ENCODE measurements at regions not wholly inside any gene's neighbourhood (a gene's known extent, or its start where the extent isn't known, plus 50 kb on each side); places are given as distances from the start of the nearest gene placed in this dataset.

- no peak overlapping the region for H3K4me3 ChIP-seq
- H3K9me3 ChIP-seq: no peaks in the 10 kb centered on the region
- H3K27ac ChIP-seq: no peak overlapping the region
- DNase-seq: no peak
- no peaks in the 10 kb centered on the region for H3K36me3 ChIP-seq
- H3K27me3 ChIP-seq (replicated peaks in 1 of 7): no peaks in the 10 kb centered on the region
- H3K4me1 ChIP-seq: no peaks in the 10 kb centered on the region
- no peak for TF ChIP-seq POLR2A (IDR thresholded peaks at IDR 0.05)
- no peak for TF ChIP-seq POLR2AphosphoS5 (IDR thresholded peaks at IDR 0.05)
- no peak for TF ChIP-seq CTCF (IDR thresholded peaks at IDR 0.05 in 8 of 11, conservative IDR thresholded peaks at IDR 0.05 in 3 of 11)
- intact Hi-C loops (cut with DNase I; ENCODE audit: low total_unique reads): no loop called here
- 83 to 95% (median 91%) methylated on average over 5 of the region's 5 CpGs for WGBS, 5 donors
Measured at GRCh38 chr4:138299881-138300280, 57.7 kb upstream of the SLC7A11 start.

DNA sequence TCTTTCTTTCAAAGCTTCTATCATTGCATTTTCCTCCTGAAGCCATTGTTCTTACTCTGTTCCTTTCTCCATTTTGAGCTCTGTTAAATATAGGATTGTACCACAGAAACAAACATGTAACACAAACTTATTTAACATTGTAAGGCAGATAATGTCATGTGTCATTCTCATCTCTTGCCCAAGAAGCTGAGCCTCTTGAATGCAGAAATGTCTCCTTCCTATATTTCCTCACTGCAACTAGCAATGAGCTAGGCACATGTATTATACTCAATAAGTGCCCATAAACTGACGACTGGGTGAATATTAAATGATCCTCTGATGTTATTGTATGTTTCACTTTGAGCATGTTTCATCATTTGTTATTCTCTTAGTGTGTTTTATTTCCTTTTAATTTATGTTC, 56.7 kb upstream of the SLC7A11 start:
- Histone ChIP-seq H3K27ac (peak overlapping the region in 3 of 8 donors; percentile 45 to 69 (median 53)), H3K36me3 (no peaks in the 10 kb centered on the region), H3K9me3 (no peaks in the 10 kb centered on the region), H3K27me3 (replicated peaks in 1 of 7) (no peaks in the 10 kb centered on the region), H3K4me3 (no peak overlapping the region), H3K4me1 (no peaks in the 10 kb centered on the region)
- no peak for DNase-seq
- 48 to 83% (median 58%) methylated on average over 1 of the region's 1 CpG for WGBS, 5 donors
- TF ChIP-seq POLR2AphosphoS5 (IDR thresholded peaks at IDR 0.05) (no peak), CTCF (IDR thresholded peaks at IDR 0.05 in 8 of 11, conservative IDR thresholded peaks at IDR 0.05 in 3 of 11) (no peak), POLR2A (IDR thresholded peaks at IDR 0.05) (no peak)
- intact Hi-C loops (cut with DNase I; ENCODE audit: low total_unique reads): no loop called here

DNA sequence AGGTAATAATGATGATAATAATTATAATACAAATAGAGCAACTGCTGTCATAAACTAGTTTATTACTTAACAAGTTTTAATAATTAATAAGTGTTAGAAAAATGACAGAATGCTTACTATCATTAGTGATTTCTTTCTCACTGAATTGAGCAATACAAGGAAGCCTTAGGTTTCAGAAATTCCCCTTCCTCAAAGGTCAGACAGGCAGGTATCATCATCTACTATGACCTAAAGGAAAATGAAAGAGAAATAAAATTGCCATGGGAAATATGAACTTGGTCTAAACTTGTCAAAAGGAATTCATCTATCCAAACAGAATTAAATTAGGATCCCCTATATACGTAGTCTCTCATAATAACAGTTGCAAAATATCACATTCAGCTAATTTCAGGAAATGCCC, 56.3 kb upstream of the SLC7A11 start:
- TF ChIP-seq POLR2AphosphoS5 (IDR thresholded peaks at IDR 0.05) (no peak), CTCF (IDR thresholded peaks at IDR 0.05 in 8 of 11, conservative IDR thresholded peaks at IDR 0.05 in 3 of 11) (no peak), POLR2A (IDR thresholded peaks at IDR 0.05) (no peak)
- 48 to 86% (median 64%) methylated on average over 1 of the region's 1 CpG for WGBS, 5 donors
- intact Hi-C loops (cut with DNase I; ENCODE audit: low total_unique reads): no loop called here

GRCh38 chr4:138297743-138298405, 55.7 kb upstream of the SLC7A11 start:
- intact Hi-C loops (cut with DNase I; ENCODE audit: low total_unique reads): no loop called here
- no peaks in the 10 kb centered on the region for H3K9me3 ChIP-seq
- H3K27me3 ChIP-seq (replicated peaks in 1 of 7): no peaks in the 10 kb centered on the region
- H3K4me1 ChIP-seq: no peaks in the 10 kb centered on the region
- DNase-seq: no peak
- WGBS, 5 donors: 61 to 80% (median 76%) methylated on average over 3 of the region's 3 CpGs
- no peaks in the 10 kb centered on the region for H3K36me3 ChIP-seq
- TF ChIP-seq CTCF (IDR thresholded peaks at IDR 0.05 in 8 of 11, conservative IDR thresholded peaks at IDR 0.05 in 3 of 11) (no peak), POLR2A (IDR thresholded peaks at IDR 0.05) (no peak), POLR2AphosphoS5 (IDR thresholded peaks at IDR 0.05) (no peak)
- no peak overlapping the region for H3K27ac ChIP-seq
- no peak overlapping the region for H3K4me3 ChIP-seq

More for the DNA sequence above, 56.3 kb upstream of the SLC7A11 start:
- peak overlapping the region in 3 of 8 donors; percentile 45 to 69 (median 53) for H3K27ac ChIP-seq
- no peaks in the 10 kb centered on the region for H3K27me3 ChIP-seq (replicated peaks in 1 of 7)
- H3K4me1 ChIP-seq: no peaks in the 10 kb centered on the region
- H3K36me3 ChIP-seq: no peaks in the 10 kb centered on the region
- no peaks in the 10 kb centered on the region for H3K9me3 ChIP-seq
- DNase-seq: no peak
- no peak overlapping the region for H3K4me3 ChIP-seq
